A172 (cell line): ENCODE measurements at regions not wholly inside any gene's neighbourhood (a gene's known extent, or its start where the extent isn't known, plus 50 kb on each side); places are given as distances from the start of the nearest gene placed in this dataset.

Experiments
- DNase-seq: peaks from one replicate; pipeline ENCODE4 v3.0.0-alpha.2; 2015; ENCODE audit warnings: low spot score

DNA sequence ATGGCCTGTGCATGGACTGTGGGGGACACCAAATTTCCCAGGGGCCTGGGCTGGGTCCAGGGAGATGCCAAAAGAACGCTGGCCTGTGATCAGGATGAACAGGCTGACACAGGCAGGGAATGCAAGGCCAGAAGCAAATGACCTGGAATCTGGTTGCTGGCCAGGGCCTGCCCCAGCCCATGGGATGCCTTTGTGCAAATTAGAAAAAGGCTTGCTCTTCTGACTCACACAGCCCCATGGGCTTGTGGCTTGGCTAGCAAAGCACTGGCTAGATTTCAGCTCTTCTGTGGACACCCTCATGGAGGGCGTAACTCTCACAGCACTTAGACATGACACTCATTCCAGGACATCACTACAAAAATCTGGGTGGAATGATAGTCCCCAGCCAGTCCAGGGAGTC is 356.0 kb downstream of the SHQ1 start:
- peak; percentile 92 for DNase-seq

DNA sequence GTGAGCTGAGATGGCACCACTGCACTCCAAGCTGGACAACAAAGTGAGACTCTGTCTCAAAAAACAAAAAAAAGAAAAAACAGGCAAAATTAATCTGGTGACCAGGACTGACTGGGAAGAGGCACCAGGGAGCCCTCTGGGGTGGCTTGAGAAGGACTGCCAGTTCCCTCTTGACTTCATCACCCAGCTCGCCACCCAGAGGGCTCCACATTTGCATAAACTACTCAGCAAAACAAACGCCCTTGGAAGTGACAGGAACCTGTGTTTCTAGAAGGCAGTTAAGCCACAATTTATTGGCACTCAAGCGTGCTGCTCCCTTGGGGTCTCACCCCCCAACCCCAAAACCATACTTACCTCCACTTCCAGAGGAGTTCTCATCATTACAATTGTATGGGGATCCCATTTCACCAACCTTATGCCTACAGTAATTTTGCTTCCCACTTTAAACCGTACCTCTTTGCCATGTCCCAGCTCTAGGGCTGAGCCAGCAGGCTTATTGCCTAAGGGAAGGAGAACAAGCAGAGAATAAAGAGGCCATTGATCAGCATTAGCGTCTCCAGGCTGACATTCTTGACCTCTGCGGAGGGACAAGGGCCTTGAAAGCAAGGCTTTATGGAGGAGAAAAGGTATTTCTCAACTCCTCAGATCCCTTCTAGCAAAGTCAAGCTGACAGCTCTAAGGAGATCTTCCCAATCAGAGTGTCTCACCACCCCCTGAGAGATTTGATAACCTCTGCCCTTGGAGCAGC is 357.4 kb downstream of the SHQ1 start:
- DNase-seq, result no peak

GRCh38 chr3:72489901-72490300 is 358.3 kb downstream of the SHQ1 start:
- no peak for DNase-seq

GRCh38 chr3:72488738-72489035 is 359.6 kb downstream of the SHQ1 start:
- DNase-seq, result peak; percentile 65

- no peak for DNase-seq
Measured at GRCh38 chr3:72487946-72488737, 360.1 kb downstream of the SHQ1 start.

DNA sequence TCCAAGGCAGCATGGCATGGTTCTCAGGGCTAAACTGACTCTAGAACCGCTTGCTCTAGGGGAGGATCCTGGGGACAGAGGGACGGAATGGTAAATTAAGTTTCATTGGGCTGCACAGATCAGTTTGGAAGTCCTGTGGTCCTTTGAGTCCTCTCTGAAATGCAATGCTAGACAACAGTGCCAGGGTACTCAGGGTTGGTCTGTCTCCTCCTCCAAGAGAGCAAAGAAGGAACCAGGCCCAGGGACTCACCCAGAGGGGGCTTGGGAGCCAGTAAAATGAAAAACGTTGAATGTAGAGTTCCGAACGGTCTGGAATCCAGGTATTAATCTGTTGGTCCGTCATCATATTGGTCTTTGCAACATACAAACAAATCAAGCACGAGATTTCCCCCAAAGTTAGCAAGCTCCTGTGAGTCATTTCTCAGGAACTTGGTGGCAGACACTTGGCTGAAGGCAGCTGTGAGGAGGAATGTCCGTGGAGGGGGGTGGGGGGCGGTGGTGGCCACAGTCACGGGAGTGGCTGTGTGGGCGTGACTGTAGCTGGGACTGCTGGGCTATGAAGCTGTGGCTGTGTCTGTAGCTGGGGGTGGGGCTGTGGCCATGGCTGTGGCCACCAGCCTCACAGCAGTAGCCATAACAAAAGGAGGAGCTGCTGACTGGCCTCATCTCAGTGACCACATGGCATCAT is 361.0 kb downstream of the SHQ1 start:
- peak; percentile 86 for DNase-seq

GRCh38 chr3:72485641-72486040 is 362.6 kb downstream of the SHQ1 start:
- no peak for DNase-seq

DNA sequence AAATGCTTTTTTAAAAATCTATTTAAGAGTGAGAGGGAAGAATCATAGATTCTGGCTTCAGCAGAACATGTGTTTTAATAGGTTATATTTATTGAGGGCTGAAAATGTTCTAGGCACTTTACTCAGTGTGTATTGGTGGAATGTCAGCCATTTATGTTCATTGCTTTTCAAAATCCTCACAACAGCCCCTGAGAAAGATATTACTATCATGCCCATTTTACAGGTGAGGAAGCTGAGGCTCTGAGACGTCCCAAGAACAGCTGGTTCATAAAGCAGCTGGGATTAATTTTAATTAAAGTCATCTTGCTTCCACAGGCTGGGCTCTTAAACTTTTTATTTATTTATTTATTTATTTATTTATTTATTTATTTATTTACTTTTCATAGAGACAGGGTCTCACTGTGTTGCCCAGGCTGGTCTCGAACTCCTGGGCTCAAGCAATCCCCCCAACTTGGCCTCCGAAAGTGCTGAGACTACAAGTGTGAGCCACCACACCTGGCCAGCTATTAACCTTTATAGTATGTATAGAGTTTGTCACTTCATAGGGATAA is 364.6 kb downstream of the SHQ1 start:
- DNase-seq, result no peak

GRCh38 chr3:72482589-72483321 is 365.5 kb downstream of the SHQ1 start:
- DNase-seq, result peak; percentile 71

DNA sequence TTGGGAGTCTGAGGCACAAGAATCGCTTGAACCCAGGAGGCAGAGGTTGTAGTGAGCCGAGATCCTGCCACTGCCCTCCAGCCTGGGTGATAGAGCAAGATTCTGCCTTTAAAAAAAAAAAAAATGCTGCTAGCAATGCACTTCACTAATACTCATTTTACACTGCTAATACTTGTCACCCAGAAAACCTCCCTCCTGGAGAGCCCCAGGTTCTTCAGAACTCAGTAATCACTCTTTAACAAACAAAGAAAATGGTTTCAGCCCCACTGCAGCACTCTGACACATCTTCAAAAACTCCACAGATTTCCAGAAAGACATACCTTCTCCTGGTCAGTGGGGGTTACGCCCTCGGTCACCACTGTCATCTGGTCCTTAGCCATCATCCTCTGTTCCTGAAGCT is 366.7 kb downstream of the SHQ1 start:
- no peak for DNase-seq

DNA sequence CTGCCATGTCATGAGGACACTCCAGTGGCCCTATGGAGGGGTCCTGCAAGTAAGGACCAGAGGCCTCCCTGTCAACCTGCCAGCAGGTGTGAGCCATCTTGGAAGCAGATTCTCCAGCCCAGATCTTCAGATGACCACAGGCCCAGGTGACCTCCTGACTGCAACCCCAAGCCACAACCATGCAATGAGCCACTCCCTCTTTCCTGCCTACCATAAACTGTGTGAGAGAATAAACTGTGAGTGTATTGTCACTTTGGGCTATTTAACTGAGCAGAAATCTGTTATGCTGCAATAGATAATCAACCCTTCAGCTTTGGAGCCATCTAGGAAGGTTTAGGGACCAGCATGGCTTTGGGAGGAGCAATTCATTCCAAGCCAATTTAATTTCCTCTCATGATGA is 367.9 kb downstream of the SHQ1 start:
- no peak for DNase-seq

DNA sequence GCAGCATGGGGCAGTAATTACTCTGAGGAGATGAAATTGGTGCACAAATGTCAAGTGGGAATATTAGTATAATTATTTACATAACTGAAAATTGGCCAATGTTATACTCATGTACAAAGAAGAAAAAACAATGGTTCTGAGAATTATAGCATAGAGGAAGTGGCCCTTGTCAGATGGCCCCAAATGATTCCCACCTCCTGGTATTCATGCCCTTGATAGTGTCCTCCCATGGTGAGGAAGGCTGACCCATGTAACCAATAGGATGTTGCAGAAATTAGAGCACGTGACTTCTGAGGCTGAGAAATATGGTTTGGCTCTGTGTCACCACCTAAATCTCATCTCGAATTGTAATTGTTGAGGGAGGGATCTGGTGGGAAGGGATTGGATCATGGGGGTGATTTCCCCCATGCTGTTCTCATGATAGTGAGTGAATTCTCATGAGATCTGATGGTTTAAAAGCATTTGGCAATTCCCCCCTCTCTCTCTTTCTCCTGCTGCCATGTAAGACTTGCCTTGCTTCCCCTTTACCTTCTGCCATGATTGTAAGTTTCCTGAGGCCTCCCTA is 368.5 kb downstream of the SHQ1 start:
- no peak for DNase-seq

GRCh38 chr3:72476139-72476483 is 372.1 kb downstream of the SHQ1 start:
- DNase-seq, result no peak

GRCh38 chr3:72475258-72476138 is 372.7 kb downstream of the SHQ1 start:
- no peak for DNase-seq

GRCh38 chr3:72474775-72475174 is 373.5 kb downstream of the SHQ1 start:
- DNase-seq, result no peak

DNA sequence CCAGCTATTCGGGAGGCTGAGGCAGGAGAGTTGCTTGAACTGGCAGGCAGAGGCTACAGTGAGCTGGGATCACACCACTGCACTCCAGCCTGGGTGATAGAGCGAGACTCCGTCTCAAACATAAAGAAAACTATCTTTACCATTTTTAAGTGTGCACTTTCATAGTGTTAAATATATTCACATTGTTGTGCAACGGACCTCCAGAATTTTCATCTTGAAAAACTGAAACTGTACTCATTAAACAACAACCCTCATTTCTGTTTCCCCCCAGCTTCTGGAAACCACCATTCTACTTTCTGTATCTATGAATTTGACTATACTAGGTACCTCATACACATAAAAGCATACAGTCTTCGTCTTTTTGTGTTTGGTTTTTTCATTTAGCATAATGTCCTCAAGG is 375.1 kb downstream of the SHQ1 start:
- no peak for DNase-seq

DNA sequence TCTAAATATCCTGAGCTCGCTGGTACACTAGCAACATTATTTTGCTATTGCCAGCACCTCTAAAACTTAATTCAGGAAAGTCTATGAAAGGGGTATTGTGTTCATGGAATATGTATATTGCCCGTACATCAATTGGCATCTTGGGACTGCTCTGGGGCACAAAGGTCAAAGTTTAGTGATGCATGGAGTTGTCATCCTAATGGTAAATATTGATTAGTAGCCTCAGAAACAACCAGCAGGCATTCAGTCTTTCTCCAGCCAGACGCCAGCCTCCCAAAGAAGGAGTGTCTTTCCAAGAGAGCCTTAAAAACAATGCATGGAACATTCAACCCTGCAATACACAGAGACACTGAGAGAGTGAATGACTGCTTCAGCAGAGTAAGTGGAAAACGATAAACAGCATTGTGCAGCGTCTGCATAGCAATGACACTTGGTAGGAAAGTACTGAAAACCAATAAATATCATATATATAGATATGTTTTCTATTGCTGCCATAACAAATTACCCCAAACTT is 377.3 kb downstream of the SHQ1 start:
- no peak for DNase-seq

DNA sequence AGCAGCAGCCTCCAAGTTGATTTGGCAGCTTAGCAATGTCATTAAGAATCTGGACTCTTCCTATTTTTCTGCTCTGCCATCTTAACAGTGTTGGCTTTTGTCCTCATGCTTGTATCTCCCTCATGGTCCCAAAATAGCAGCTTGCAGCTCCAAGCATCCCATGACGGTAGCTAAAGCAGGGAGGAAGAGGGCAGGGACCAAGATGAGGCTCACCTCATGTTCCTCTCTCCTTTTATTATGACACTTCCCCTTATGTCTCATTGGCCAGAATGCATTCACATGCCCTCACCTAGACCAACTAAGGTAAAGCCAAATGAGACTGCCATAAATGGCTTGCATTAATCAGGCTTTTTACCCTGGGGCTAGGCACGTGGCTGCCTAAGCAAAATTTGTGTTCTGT is 382.4 kb downstream of the SHQ1 start:
- DNase-seq, result no peak

- no peak for DNase-seq
Measured at GRCh38 chr3:72463083-72463482, 385.2 kb downstream of the SHQ1 start.

DNA sequence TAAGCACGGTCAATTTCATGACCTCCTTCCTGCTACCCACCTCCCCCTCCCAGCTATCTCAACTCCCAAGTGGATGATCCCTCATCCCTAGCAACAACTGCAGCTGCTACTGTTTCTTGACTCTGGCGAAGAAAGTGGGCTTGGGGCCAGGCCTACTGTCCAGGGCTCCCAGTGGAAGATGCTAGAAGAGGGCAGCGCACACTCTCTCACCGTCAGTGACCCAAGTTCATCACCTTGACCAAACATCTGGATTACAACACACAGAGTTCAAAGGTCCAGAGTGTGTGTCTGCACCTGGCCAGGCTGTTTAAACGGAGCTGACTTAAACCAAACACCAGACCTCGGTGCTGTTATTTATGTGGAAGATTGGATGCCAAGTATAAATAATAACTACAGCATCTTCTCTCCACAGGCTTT is 385.6 kb downstream of the SHQ1 start:
- DNase-seq, result no peak

DNA sequence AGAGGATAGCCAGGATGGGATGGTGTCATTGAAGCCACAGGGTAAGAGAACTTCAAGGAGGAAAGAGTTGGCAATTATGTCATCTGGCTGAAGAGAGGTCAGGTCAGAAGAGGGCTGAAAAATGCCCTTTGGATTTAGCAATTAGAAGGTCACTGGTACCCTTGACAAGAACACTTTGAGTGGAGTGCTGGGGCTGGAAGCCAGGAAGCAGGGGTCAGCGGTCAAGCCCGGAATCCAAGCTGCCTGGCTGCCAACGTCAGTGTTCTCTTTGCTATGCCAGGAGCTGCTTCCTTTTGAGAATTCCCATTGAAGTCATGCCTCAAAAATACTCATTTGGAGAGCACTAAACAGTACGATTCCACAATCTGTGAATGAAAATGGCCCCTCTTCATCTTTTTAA is 386.5 kb downstream of the SHQ1 start:
- DNase-seq, result no peak
